GM23248 (cell line): ENCODE measurements at regions not wholly inside any gene's neighbourhood (a gene's known extent, or its start where the extent isn't known, plus 50 kb on each side); places are given as distances from the start of the nearest gene placed in this dataset.

Experiments
- EZH2 ChIP-seq: fragments of 200-600 bp; sonication (generic); IDR thresholded peaks from 2 replicates; pipeline ENCODE4 v1.6.1; 2018; ENCODE audit warnings: antibody characterized with exemption, mild to moderate bottlenecking; ENCODE audit not compliant: insufficient read depth, poor library complexity, severe bottlenecking
- EZH2phosphoT487 ChIP-seq: fragments of 200-600 bp; sonication (generic); IDR thresholded peaks from 2 replicates; pipeline ENCODE4 v1.6.1; 2018; ENCODE audit warnings: antibody characterized with exemption, moderate library complexity, mild to moderate bottlenecking, low read depth; ENCODE audit not compliant: insufficient read depth

GRCh38 chr9:84512493-84512892, 157.0 kb upstream of the NTRK2 start:
- no peak for TF ChIP-seq EZH2
- TF ChIP-seq EZH2phosphoT487, result no peak
